ENCODE measurements at regions not wholly inside any gene's neighbourhood (a gene's known extent, or its start where the extent isn't known, plus 50 kb on each side); places are given as distances from the start of the nearest gene placed in this dataset.

GRCh38 chr2:124995185-124995912 is 970.3 kb downstream of the CNTNAP5 start:
- TF ChIP-seq POLR2A (IDR thresholded peaks at IDR 0.05; ENCODE audit: low read depth, low read length), result no peak
- no peak for TF ChIP-seq ZNF592 (IDR thresholded peaks at IDR 0.05)

Data from GM12878 (cell line).